ENCODE measurements at regions not wholly inside any gene's neighbourhood (a gene's known extent, or its start where the extent isn't known, plus 50 kb on each side); places are given as distances from the start of the nearest gene placed in this dataset.

- TF ChIP-seq ESRRA (IDR thresholded peaks at IDR 0.05; ENCODE audit: low read length) (no peak), STAT3 (IDR thresholded peaks at IDR 0.05; ENCODE audit: low read depth, low read length) (no peak), HDAC6 (IDR thresholded peaks at IDR 0.05; ENCODE audit: unreplicated experiment) (no peak), ASH2L (IDR thresholded peaks at IDR 0.05; ENCODE audit: borderline replicate concordance, low read depth) (no peak), RELA (IDR thresholded peaks at IDR 0.05; ENCODE audit: borderline replicate concordance, partially characterized antibody) (no peak), MAX (IDR thresholded peaks at IDR 0.05; ENCODE audit: low read depth, low read length) (no peak)
Observed at GRCh38 chr12:4984344-4984743, 59.3 kb upstream of the KCNA5 start (continued).

GRCh38 chr12:4984971-4985370 lies 58.7 kb upstream of the KCNA5 start:
- H3K4me1 ChIP-seq (ENCODE audit: control insufficient read depth, insufficient read depth, low read length) = peaks cover 4% of the 10 kb centered on the region
- no peaks in the 10 kb centered on the region for H4K20me1 ChIP-seq (ENCODE audit: control insufficient read depth, insufficient read depth)
- H3K27ac ChIP-seq (ENCODE audit: control insufficient read depth, insufficient read depth) = no peak overlapping the region
- H3K36me3 ChIP-seq (ENCODE audit: control insufficient read depth in 2 of 2, insufficient read depth in 2 of 2, low read length in 1 of 2) = no peaks in the 10 kb centered on the region
- H2AFZ ChIP-seq (ENCODE audit: control insufficient read depth, low read depth, low read length) = no peak overlapping the region
- ChIA-PET SMC1A (ENCODE audit: uncharacterized antibody, unreplicated experiment) (interaction anchor here (1.5 to 3.7 kb wide), 2 partner anchors 12 to 127 kb away, joined by 6 to 13 read pairs; no protein-coding TSS in a partner anchor), CTCF (interaction anchor here (0.7 to 9.5 kb wide), 2 partner anchors 42 to 129 kb away, joined by 4 to 70 read pairs; no protein-coding TSS in a partner anchor), RAD21 (ENCODE audit: unreplicated experiment) (interaction anchor here (1.3 kb wide), 1 partner anchor 127 kb away, joined by 3 read pairs; no protein-coding TSS in a partner anchor), POLR2A (no interaction called here)
- H3K4me3 ChIP-seq = no peak overlapping the region
- FAIRE-seq (no peak), DNase-seq (ENCODE audit: low read depth, low spot score) (no peak), ATAC-seq (no peak)
- TF ChIP-seq IRF3 (IDR thresholded peaks at IDR 0.05) = no peak
- TF ChIP-seq NR2F1 (conservative IDR thresholded peaks at IDR 0.05) = no peak
- no peak for TF ChIP-seq FOXK2 (IDR thresholded peaks at IDR 0.05)
- no peak for TF ChIP-seq ZBTB4 (CRISPR knock-in tag; IDR thresholded peaks at IDR 0.05)
- TF ChIP-seq POLR2AphosphoS5 (IDR thresholded peaks at IDR 0.05; ENCODE audit: low read length) = no peak
- TF ChIP-seq CHD2 (IDR thresholded peaks at IDR 0.05; ENCODE audit: borderline replicate concordance, low read depth, low read length) = no peak
- TF ChIP-seq DPF2 (IDR thresholded peaks at IDR 0.05) = no peak
- TF ChIP-seq CBFB (IDR thresholded peaks at IDR 0.05; ENCODE audit: low read depth) = no peak
- TF ChIP-seq CHD4 (IDR thresholded peaks at IDR 0.05) = no peak
- no peak for TF ChIP-seq IKZF1 (conservative IDR thresholded peaks at IDR 0.05)
- H3K9me3 ChIP-seq (replicated peaks; ENCODE audit: control insufficient read depth, insufficient read depth, low read length) = no peaks in the 10 kb centered on the region; the same call in 2 of the 3 replicates
- no peaks in the 10 kb centered on the region; a peak in 2 of 4 replicates for H3K27me3 ChIP-seq (replicated peaks in 1 of 2; ENCODE audit: control insufficient read depth in 2 of 2, insufficient read depth in 2 of 2, low read length in 1 of 2)
- BruUV-seq (replicated peaks) = no TSS peak
- H3K79me2 ChIP-seq (ENCODE audit: control insufficient read depth, insufficient read depth, low read length) = no peaks in the 10 kb centered on the region
- H3K9ac ChIP-seq (ENCODE audit: control insufficient read depth, insufficient read depth, low read length) = no peak overlapping the region
- in situ Hi-C loops (cut with MboI) (no loop called here), intact Hi-C loops (cut with micrococcal nuclease; ENCODE audit: unreplicated experiment) (loop anchor here (5.0 kb wide), 1 partner anchor 73 kb away; no protein-coding TSS in a partner anchor)
- WGBS (ENCODE audit: insufficient coverage, insufficient replicate concordance, low lambda C conversion rate, missing lambda C conversion rate) = 70% methylated on average over 7 of the region's 7 CpGs
- no peak overlapping the region for H3K4me2 ChIP-seq (ENCODE audit: control insufficient read depth, insufficient read depth)

All from GM12878 (cell line).